Upper lobe of left lung (tissue), 4 donors: ENCODE measurements at regions not wholly inside any gene's neighbourhood (a gene's known extent, or its start where the extent isn't known, plus 50 kb on each side); places are given as distances from the start of the nearest gene placed in this dataset.

Experiments used
- POLR2A ChIP-seq, 4 donors: fragments of 450-650 bp; IDR thresholded peaks; one replicate each; pipeline ENCODE4 v1.5.1; 2016 to 2017; ENCODE audit warnings: antibody characterized with exemption in 4 of 4, mild to moderate bottlenecking in 2 of 4
- TF ChIP-seq, protein P1 (sequence below), 6 experiments: fragments of 450-650 bp in 4 of 6; fragments of 200-600 bp in 2 of 6; sonication (generic) in 2 of 6; IDR thresholded peaks; one replicate each; pipeline ENCODE4 v1.5.1; 2016 to 2019; ENCODE audit warnings: antibody characterized with exemption in 6 of 6

DNA sequence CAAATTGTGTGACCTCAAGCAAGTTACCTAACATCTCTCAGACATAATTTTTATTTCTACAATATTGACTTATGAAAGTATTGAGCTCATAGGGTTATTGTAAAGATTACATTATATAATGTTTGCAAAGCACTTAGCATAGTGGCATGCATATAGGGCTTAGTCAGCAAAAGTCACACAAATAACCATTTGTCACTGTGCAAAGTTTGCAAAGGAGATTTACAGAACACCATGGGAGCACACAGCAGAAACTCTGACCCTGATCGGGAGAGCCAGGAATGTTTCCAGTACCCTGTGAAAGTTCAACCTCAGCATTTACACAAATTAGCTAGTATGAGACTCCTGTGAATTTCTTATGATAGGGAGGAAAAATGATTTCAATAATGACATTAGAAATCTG, 804.6 kb upstream of the RAG2 start:
- TF ChIP-seq, protein P1, sequence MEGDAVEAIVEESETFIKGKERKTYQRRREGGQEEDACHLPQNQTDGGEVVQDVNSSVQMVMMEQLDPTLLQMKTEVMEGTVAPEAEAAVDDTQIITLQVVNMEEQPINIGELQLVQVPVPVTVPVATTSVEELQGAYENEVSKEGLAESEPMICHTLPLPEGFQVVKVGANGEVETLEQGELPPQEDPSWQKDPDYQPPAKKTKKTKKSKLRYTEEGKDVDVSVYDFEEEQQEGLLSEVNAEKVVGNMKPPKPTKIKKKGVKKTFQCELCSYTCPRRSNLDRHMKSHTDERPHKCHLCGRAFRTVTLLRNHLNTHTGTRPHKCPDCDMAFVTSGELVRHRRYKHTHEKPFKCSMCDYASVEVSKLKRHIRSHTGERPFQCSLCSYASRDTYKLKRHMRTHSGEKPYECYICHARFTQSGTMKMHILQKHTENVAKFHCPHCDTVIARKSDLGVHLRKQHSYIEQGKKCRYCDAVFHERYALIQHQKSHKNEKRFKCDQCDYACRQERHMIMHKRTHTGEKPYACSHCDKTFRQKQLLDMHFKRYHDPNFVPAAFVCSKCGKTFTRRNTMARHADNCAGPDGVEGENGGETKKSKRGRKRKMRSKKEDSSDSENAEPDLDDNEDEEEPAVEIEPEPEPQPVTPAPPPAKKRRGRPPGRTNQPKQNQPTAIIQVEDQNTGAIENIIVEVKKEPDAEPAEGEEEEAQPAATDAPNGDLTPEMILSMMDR (IDR thresholded peaks at IDR 0.05), result no peak
- TF ChIP-seq POLR2A (IDR thresholded peaks at IDR 0.05), result no peak
